Choroid plexus epithelial cell (primary cell): ENCODE measurements at regions not wholly inside any gene's neighbourhood (a gene's known extent, or its start where the extent isn't known, plus 50 kb on each side); places are given as distances from the start of the nearest gene placed in this dataset.

ENCODE experiments used
- DNase-seq: peaks from one replicate; pipeline ENCODE4 v3.0.0-alpha.2; 2010; ENCODE audit warnings: low read depth
- H3K4me3 ChIP-seq: 2 replicates; pipeline ENCODE4 v1.5.1; 2011; ENCODE audit warnings: low read depth, mild to moderate bottlenecking, control low read depth, low read length, moderate library complexity
- CTCF ChIP-seq: conservative IDR thresholded peaks from 2 replicates; pipeline ENCODE4 v1.5.1; 2011; ENCODE audit warnings: low read depth, mild to moderate bottlenecking, control low read depth, inconsistent platforms, low read length, moderate library complexity

- no peak for TF ChIP-seq CTCF
- H3K4me3 ChIP-seq, result no peak overlapping the region
- DNase-seq, result peak; percentile 56
Measured at GRCh38 chr7:3244241-3244814, 56.7 kb upstream of the SDK1 start.

- H3K4me3 ChIP-seq, result no peak overlapping the region
- TF ChIP-seq CTCF, result no peak
- peak; percentile 39 for DNase-seq
Measured at GRCh38 chr7:3245077-3245476, 56.0 kb upstream of the SDK1 start.

- DNase-seq, result no peak
- TF ChIP-seq CTCF, result no peak
- no peak overlapping the region for H3K4me3 ChIP-seq
Measured at GRCh38 chr7:3245721-3246120, 55.3 kb upstream of the SDK1 start.

- no peak for DNase-seq
- TF ChIP-seq CTCF, result no peak
- no peak overlapping the region for H3K4me3 ChIP-seq
Measured at GRCh38 chr7:3246127-3246526, 54.9 kb upstream of the SDK1 start.

- DNase-seq, result no peak
- TF ChIP-seq CTCF, result no peak
- no peak overlapping the region for H3K4me3 ChIP-seq
Measured at GRCh38 chr7:3246651-3247050, 54.4 kb upstream of the SDK1 start.

- no peak for DNase-seq
- no peak overlapping the region for H3K4me3 ChIP-seq
- no peak for TF ChIP-seq CTCF
Measured at GRCh38 chr7:3250725-3251124, 50.3 kb upstream of the SDK1 start.
